ENCODE measurements at regions not wholly inside any gene's neighbourhood (a gene's known extent, or its start where the extent isn't known, plus 50 kb on each side); places are given as distances from the start of the nearest gene placed in this dataset.

- Histone ChIP-seq H3K4me1 (no peaks in the 10 kb centered on the region), H3K9me3 (no peaks in the 10 kb centered on the region), H3K27me3 (no peaks in the 10 kb centered on the region), H3K4me3 (no peak overlapping the region), H3K27ac (no peak overlapping the region), H3K36me3 (no peaks in the 10 kb centered on the region)
- no peak for TF ChIP-seq CTCF (IDR thresholded peaks at IDR 0.05)
- ATAC-seq (no peak), DNase-seq (no peak)
- intact Hi-C loops (cut with DNase I): no loop called here
Observed at GRCh38 chr3:34037260-34037659, 238.8 kb downstream of the PDCD6IP start.

GRCh38 chr3:34038131-34038530 lies 239.7 kb downstream of the PDCD6IP start:
- H3K36me3 ChIP-seq: no peaks in the 10 kb centered on the region
- TF ChIP-seq CTCF (IDR thresholded peaks at IDR 0.05): no peak
- H3K27me3 ChIP-seq: no peaks in the 10 kb centered on the region
- DNase-seq: no peak
- intact Hi-C loops (cut with DNase I): no loop called here
- H3K4me1 ChIP-seq: no peaks in the 10 kb centered on the region
- no peaks in the 10 kb centered on the region for H3K9me3 ChIP-seq
- no peak overlapping the region for H3K27ac ChIP-seq
- ATAC-seq: no peak
- no peak overlapping the region for H3K4me3 ChIP-seq

- no peak for TF ChIP-seq CTCF (IDR thresholded peaks at IDR 0.05)
- no peak for ATAC-seq
Observed at GRCh38 chr3:34046154-34046553, 247.7 kb downstream of the PDCD6IP start.

GRCh38 chr3:34053626-34054025 lies 255.2 kb downstream of the PDCD6IP start:
- ATAC-seq (no peak), DNase-seq (no peak)
- Histone ChIP-seq H3K36me3 (no peaks in the 10 kb centered on the region), H3K27me3 (no peaks in the 10 kb centered on the region), H3K27ac (no peak overlapping the region), H3K4me3 (no peak overlapping the region), H3K4me1 (no peaks in the 10 kb centered on the region), H3K9me3 (no peaks in the 10 kb centered on the region)
- no peak for TF ChIP-seq CTCF (IDR thresholded peaks at IDR 0.05)
- intact Hi-C loops (cut with DNase I): no loop called here

More at GRCh38 chr3:34046154-34046553, 247.7 kb downstream of the PDCD6IP start:
- no peak overlapping the region for H3K27ac ChIP-seq
- intact Hi-C loops (cut with DNase I): no loop called here
- no peaks in the 10 kb centered on the region for H3K27me3 ChIP-seq
- H3K36me3 ChIP-seq: no peaks in the 10 kb centered on the region
- H3K9me3 ChIP-seq: no peaks in the 10 kb centered on the region
- H3K4me1 ChIP-seq: no peaks in the 10 kb centered on the region
- no peak for DNase-seq
- no peak overlapping the region for H3K4me3 ChIP-seq

- no peak for TF ChIP-seq CTCF (IDR thresholded peaks at IDR 0.05)
- no peaks in the 10 kb centered on the region for H3K27me3 ChIP-seq
- no peak overlapping the region for H3K4me3 ChIP-seq
- peaks cover 0 to 7% of the 10 kb centered on the region in 2 donors for H3K9me3 ChIP-seq
- ATAC-seq (no peak), DNase-seq (no peak)
- no peak overlapping the region for H3K27ac ChIP-seq
- intact Hi-C loops (cut with DNase I): no loop called here
- no peaks in the 10 kb centered on the region for H3K36me3 ChIP-seq
- no peaks in the 10 kb centered on the region for H3K4me1 ChIP-seq
Observed at GRCh38 chr3:34056181-34056910, 257.9 kb downstream of the PDCD6IP start.

Measured in left lung (tissue), 4 donors.